22Rv1 (cell line): ENCODE measurements at regions not wholly inside any gene's neighbourhood (a gene's known extent, or its start where the extent isn't known, plus 50 kb on each side); places are given as distances from the start of the nearest gene placed in this dataset.

ENCODE experiments used
- H3K27ac ChIP-seq: fragments of 450-650 bp; 2 replicates; pipeline ENCODE4 v1.5.1; 2017
- ZFX ChIP-seq: fragments of 450-650 bp; IDR thresholded peaks from 2 replicates; pipeline ENCODE4 v1.6.1; 2017; ENCODE audit warnings: antibody characterized with exemption, borderline replicate concordance
- TF ChIP-seq, protein P1 (sequence below): fragments of 450-650 bp; IDR thresholded peaks from 2 replicates; pipeline ENCODE4 v1.5.1; 2017; ENCODE audit warnings: mild to moderate bottlenecking

GRCh38 chr11:11095831-11096723, 238.2 kb upstream of the ZBED5 start:
- TF ChIP-seq, protein P1, sequence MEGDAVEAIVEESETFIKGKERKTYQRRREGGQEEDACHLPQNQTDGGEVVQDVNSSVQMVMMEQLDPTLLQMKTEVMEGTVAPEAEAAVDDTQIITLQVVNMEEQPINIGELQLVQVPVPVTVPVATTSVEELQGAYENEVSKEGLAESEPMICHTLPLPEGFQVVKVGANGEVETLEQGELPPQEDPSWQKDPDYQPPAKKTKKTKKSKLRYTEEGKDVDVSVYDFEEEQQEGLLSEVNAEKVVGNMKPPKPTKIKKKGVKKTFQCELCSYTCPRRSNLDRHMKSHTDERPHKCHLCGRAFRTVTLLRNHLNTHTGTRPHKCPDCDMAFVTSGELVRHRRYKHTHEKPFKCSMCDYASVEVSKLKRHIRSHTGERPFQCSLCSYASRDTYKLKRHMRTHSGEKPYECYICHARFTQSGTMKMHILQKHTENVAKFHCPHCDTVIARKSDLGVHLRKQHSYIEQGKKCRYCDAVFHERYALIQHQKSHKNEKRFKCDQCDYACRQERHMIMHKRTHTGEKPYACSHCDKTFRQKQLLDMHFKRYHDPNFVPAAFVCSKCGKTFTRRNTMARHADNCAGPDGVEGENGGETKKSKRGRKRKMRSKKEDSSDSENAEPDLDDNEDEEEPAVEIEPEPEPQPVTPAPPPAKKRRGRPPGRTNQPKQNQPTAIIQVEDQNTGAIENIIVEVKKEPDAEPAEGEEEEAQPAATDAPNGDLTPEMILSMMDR, result no peak
- TF ChIP-seq ZFX, result no peak
- H3K27ac ChIP-seq, result no peak overlapping the region

GRCh38 chr11:11090495-11090894, 232.6 kb upstream of the ZBED5 start:
- TF ChIP-seq, protein P1, result no peak
- no peak for TF ChIP-seq ZFX
- no peak overlapping the region for H3K27ac ChIP-seq

GRCh38 chr11:11089805-11090204, 232.0 kb upstream of the ZBED5 start:
- no peak overlapping the region for H3K27ac ChIP-seq

DNA sequence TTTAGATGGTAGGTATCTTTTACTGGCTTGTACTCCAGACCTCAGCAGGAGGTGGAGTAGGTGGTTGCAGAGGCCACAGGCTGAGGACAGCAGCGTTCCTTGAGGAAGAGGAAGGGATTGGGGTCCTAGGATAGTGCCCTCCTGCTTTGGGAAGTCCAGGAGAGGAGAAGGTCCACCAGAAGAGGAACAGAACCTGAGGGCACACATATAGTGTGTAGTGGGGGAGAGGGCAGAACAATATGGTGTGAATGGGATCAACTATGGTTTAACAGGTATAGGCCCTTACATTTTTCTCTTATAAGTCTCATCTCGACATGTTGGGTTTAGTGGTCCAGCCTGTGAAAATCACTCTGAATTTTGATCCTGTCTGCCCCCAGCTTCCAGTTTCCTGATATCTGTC, 229.1 kb upstream of the ZBED5 start:
- no peak for TF ChIP-seq ZFX
- TF ChIP-seq, protein P1, result no peak
- no peak overlapping the region for H3K27ac ChIP-seq

More at GRCh38 chr11:11089805-11090204, 232.0 kb upstream of the ZBED5 start:
- no peak for TF ChIP-seq ZFX
- TF ChIP-seq, protein P1, result no peak

DNA sequence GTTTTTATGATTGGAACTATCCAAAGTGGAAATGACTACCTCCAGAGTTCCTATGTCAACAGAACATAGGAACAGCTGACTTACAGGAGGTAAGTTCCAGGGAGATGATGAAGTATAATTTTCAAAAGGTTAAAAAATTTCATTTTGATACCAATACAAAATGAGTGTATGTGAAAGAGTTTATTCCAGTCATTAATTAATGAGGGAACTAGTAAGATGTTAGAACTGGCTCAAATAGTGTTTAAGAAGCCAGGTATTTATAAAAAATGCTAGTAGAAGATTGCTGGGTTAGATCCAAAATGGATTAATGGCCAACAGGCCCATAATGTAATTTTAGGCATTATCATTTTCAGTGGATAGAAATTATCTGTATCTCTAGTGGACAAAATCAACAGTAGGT, 227.7 kb upstream of the ZBED5 start:
- TF ChIP-seq ZFX, result no peak
- TF ChIP-seq, protein P1, result no peak
- H3K27ac ChIP-seq, result no peak overlapping the region

- H3K27ac ChIP-seq, result no peak overlapping the region
- TF ChIP-seq ZFX, result no peak
- TF ChIP-seq, protein P1, result no peak
These were observed 226.5 kb upstream of the ZBED5 start for GRCh38 chr11:11084337-11084736.

DNA sequence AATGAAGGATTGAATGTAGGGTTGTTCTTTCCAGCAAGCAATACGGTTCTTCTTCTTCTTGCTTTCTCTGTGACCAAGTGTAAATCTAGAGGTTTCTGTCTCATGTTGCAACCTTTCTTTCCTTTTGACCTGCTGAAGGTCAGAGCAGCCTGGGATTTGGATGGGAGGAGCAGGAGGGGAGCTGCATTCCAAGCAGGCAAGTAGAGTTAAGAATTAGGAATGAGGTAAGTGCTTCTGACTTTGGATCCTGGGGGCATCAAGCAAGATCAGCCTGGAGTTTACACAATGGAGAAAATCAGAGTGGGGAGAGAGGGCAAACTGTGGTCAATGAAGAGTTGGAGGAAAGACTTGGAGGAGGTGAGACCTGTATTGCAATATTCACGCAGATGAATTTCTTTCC, 225.6 kb upstream of the ZBED5 start:
- no peak overlapping the region for H3K27ac ChIP-seq
- no peak for TF ChIP-seq ZFX
- TF ChIP-seq, protein P1, result no peak
